SK-N-SH treated with all-trans-retinoic acid at 6 μM for 48 hours (cell line): ENCODE measurements at regions not wholly inside any gene's neighbourhood (a gene's known extent, or its start where the extent isn't known, plus 50 kb on each side); places are given as distances from the start of the nearest gene placed in this dataset.
A peak's percentile ranks its signal among the peaks of the same experiment; 100 is the strongest.

Source experiments
- ATAC-seq: fragments of 200-7000 bp; cut with Tn5 transposase; 3 replicates; pipeline ENCODE4 v1.9.1; 2020; ENCODE audit warnings: mild to moderate bottlenecking, moderate library complexity
- ARNTL ChIP-seq: fragments of 450-650 bp; formaldehyde crosslinking; IDR thresholded peaks from 2 replicates; pipeline ENCODE4 v1.5.0; 2020; ENCODE audit warnings: low read depth, mild to moderate bottlenecking, moderate library complexity, borderline replicate concordance
- BACH2 ChIP-seq: fragments of 250-450 bp; sonication (Bioruptor Pico); IDR thresholded peaks from 2 replicates; pipeline ENCODE4 v1.9.0; 2021; ENCODE audit warnings: mild to moderate bottlenecking, borderline replicate concordance
- CSDC2 ChIP-seq: fragments of 250-450 bp; sonication (Bioruptor Pico); IDR thresholded peaks from 2 replicates; pipeline ENCODE4 v1.5.0; 2020; ENCODE audit warnings: mild to moderate bottlenecking, moderate library complexity
- CSRNP3 ChIP-seq: fragments of 250-450 bp; sonication (Bioruptor Pico); IDR thresholded peaks from 2 replicates; pipeline ENCODE4 v1.5.1; 2021; ENCODE audit warnings: mild to moderate bottlenecking, moderate library complexity
- ESRRG ChIP-seq: fragments of 250-450 bp; sonication (Bioruptor Pico); IDR thresholded peaks from 2 replicates; pipeline ENCODE4 v1.6.1; 2021; ENCODE audit warnings: mild to moderate bottlenecking
- GLIS3 ChIP-seq: fragments of 250-450 bp; sonication (Bioruptor Pico); IDR thresholded peaks from 2 replicates; pipeline ENCODE4 v1.5.0; 2020; ENCODE audit warnings: mild to moderate bottlenecking, moderate library complexity
- OSR1 ChIP-seq: fragments of 250-450 bp; sonication (Bioruptor Pico); IDR thresholded peaks from 2 replicates; pipeline ENCODE4 v1.8.0; 2022; ENCODE audit warnings: moderate library complexity, mild to moderate bottlenecking, inconsistent platforms
- PATZ1 ChIP-seq: fragments of 250-450 bp; sonication (Bioruptor Pico); IDR thresholded peaks from 2 replicates; pipeline ENCODE4 v1.8.0; 2020; ENCODE audit warnings: mild to moderate bottlenecking, moderate library complexity, borderline replicate concordance
- POU6F1 ChIP-seq: fragments of 250-450 bp; sonication (Bioruptor Pico); IDR thresholded peaks from 2 replicates; pipeline ENCODE4 v1.8.0; 2021; ENCODE audit warnings: low read depth, mild to moderate bottlenecking, moderate library complexity, borderline replicate concordance
- PPARA ChIP-seq: fragments of 250-450 bp; sonication (Bioruptor Pico); IDR thresholded peaks from 2 replicates; pipeline ENCODE4 v1.5.0; 2020; ENCODE audit warnings: mild to moderate bottlenecking, borderline replicate concordance
- RARB ChIP-seq: fragments of 250-450 bp; sonication (Bioruptor Pico); IDR thresholded peaks from 2 replicates; pipeline ENCODE4 v1.8.0; 2021; ENCODE audit warnings: mild to moderate bottlenecking, moderate library complexity
- SNAI2 ChIP-seq: fragments of 250-450 bp; sonication (Bioruptor Pico); IDR thresholded peaks from 2 replicates; pipeline ENCODE4 v1.5.0; 2020; ENCODE audit warnings: mild to moderate bottlenecking, moderate library complexity
- TCF4 ChIP-seq: fragments of 250-450 bp; sonication (Bioruptor Pico); IDR thresholded peaks from 2 replicates; pipeline ENCODE4 v1.8.0; 2021; ENCODE audit warnings: mild to moderate bottlenecking, moderate library complexity, borderline replicate concordance
- TOX ChIP-seq: fragments of 250-450 bp; sonication (Bioruptor Pico); IDR thresholded peaks from 2 replicates; pipeline ENCODE4 v1.8.0; 2021; ENCODE audit warnings: mild to moderate bottlenecking, moderate library complexity, borderline replicate concordance
- TSHZ2 ChIP-seq: fragments of 250-450 bp; sonication (Bioruptor Pico); IDR thresholded peaks from 2 replicates; pipeline ENCODE4 v1.5.0; 2020; ENCODE audit warnings: mild to moderate bottlenecking, moderate library complexity
- ZC3H10 ChIP-seq: fragments of 250-450 bp; sonication (Bioruptor Pico); IDR thresholded peaks from 2 replicates; pipeline ENCODE4 v1.5.1; 2021; ENCODE audit warnings: mild to moderate bottlenecking, moderate library complexity
- ZFP30 ChIP-seq: fragments of 450-650 bp; formaldehyde crosslinking; IDR thresholded peaks from 2 replicates; pipeline ENCODE4 v1.5.0; 2022; ENCODE audit warnings: mild to moderate bottlenecking, moderate library complexity
- ZNF565 ChIP-seq: fragments of 450-650 bp; formaldehyde crosslinking; conservative IDR thresholded peaks from 2 replicates; pipeline ENCODE4 v1.5.0; 2020; ENCODE audit warnings: low read depth, mild to moderate bottlenecking, moderate library complexity
- ZNF70 ChIP-seq: fragments of 450-650 bp; formaldehyde crosslinking; IDR thresholded peaks from 2 replicates; pipeline ENCODE4 v1.5.0; 2020; ENCODE audit warnings: mild to moderate bottlenecking, moderate library complexity
- ZNF8 ChIP-seq: fragments of 450-650 bp; formaldehyde crosslinking; IDR thresholded peaks from 2 replicates; pipeline ENCODE4 v1.5.0; 2020; ENCODE audit warnings: mild to moderate bottlenecking, moderate library complexity

- TF ChIP-seq SNAI2 (CRISPR knock-in tag), result 0 out of 2 replicates have a peak, but pooled peaks have one; percentile 11
- TF ChIP-seq OSR1 (CRISPR knock-in tag), result no peak
- no peak for TF ChIP-seq ZNF70 (CRISPR knock-in tag)
- peak; percentile 31; the same call in 2 of the 3 replicates for ATAC-seq
Observed at GRCh38 chr10:28807760-28808613, 130.7 kb downstream of the BAMBI start.

GRCh38 chr10:28808693-28809092 is 131.4 kb downstream of the BAMBI start:
- ATAC-seq, result no peak
- TF ChIP-seq GLIS3 (CRISPR knock-in tag) (no peak), RARB (CRISPR knock-in tag) (no peak), ARNTL (no peak), SNAI2 (CRISPR knock-in tag) (no peak), PPARA (no peak), ZNF8 (CRISPR knock-in tag) (no peak), TCF4 (CRISPR knock-in tag) (no peak), ZNF565 (CRISPR knock-in tag) (no peak), PATZ1 (CRISPR knock-in tag) (no peak), ZFP30 (no peak), ZC3H10 (no peak), TOX (CRISPR knock-in tag) (no peak)

- TF ChIP-seq BACH2 (CRISPR knock-in tag) (no peak), ZFP30 (no peak), TCF4 (CRISPR knock-in tag) (no peak), SNAI2 (CRISPR knock-in tag) (no peak), POU6F1 (no peak), CSDC2 (no peak), PPARA (no peak), ZNF565 (CRISPR knock-in tag) (no peak), GLIS3 (CRISPR knock-in tag) (no peak), TSHZ2 (CRISPR knock-in tag) (no peak), CSRNP3 (CRISPR knock-in tag) (no peak), ZNF70 (CRISPR knock-in tag) (no peak), ESRRG (CRISPR knock-in tag) (no peak)
- no peak for ATAC-seq
Observed at GRCh38 chr10:28810057-28810870, 132.9 kb downstream of the BAMBI start.
